AML-193 (cell line): ENCODE measurements at regions not wholly inside any gene's neighbourhood (a gene's known extent, or its start where the extent isn't known, plus 50 kb on each side); places are given as distances from the start of the nearest gene placed in this dataset.

ENCODE experiments used
- DNase-seq, 2 experiments: peaks; one replicate each; lab custom pipeline; 2025; lab: John Stamatoyannopoulos, UW

DNA sequence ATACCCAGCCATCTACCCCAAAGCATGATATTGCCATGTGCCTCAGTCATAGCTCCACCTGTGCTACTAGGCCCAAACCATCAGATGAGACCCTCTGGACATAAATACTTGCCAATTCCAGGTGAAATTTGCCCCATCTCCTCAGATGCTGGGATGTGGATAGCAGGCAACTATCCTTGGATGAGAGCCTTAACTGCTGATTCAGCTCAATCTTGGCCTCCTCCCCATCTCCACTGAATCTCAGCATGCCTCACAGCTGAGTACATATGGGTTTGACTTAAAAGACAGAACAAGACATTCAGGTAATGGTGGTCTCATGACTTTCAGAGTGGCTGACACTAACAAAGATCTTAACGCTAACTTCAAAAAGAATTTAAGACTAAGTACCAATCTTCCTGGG lies 50.8 kb upstream of the KLHL13 start:
- DNase-seq: no peak

DNA sequence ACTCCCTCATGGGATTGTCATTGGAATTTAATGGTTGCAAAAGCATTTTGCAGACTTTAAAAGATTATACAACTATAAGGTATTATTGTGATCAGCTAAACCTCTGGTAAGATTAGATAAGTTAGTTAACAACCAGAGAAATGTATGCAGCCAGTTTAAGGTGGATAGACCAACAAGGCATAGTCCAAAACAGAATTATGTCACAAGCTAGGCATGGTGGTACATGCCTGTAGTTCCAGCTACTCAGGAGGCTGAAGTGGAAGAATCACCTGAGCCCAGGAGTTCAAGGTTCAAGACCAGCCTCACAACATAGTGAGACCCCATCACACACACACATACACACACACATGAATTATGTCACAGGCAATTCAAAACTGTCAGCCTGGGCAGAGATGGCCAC lies 54.7 kb upstream of the KLHL13 start:
- no peak for DNase-seq

DNA sequence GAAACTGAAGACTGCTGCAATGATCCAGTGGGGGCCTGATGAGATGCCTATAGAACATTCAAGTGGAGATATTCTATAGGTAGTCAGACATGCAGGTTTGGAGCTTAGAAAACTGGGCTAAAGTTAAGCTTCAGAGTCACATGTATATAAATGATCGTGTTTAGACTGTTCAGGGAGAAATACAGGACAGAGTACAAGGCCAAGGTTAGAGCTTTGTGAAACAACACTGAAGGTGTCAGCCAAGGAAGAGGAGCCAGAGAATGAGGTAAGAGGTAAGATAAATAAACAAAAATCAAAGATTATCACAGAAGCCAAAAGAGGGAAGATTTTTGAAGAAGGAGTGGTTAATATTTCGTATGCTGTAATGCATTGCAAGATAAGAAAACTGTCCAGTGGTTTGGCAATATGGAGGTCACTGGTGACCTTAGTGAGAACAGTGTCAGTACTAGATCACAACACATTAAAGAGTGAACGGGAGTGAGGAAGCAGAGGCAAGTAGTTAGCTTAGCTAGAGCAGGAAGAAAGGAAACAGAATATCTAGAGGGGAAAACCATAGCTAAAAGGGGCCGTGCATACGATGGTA lies 58.0 kb upstream of the KLHL13 start:
- no peak for DNase-seq

DNA sequence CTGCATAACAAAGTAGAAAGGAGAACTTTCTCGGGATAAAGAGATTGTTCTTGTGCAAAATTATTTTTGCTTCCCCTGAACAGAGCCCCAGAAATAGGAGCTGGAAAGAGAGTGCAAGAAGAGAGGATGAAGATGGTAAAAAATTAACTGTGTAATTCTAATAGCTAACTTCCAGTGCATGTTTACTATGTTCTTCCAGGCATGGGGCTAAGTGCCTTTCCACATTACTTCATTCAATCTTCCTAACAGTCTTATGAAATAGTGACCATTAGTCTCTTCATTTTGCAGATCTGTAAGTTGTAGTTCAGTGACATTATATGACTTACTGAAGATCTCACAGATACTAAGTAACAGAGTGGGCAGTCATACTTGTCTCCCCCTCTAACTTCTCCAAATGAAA lies 61.1 kb upstream of the KLHL13 start:
- no peak for DNase-seq

DNA sequence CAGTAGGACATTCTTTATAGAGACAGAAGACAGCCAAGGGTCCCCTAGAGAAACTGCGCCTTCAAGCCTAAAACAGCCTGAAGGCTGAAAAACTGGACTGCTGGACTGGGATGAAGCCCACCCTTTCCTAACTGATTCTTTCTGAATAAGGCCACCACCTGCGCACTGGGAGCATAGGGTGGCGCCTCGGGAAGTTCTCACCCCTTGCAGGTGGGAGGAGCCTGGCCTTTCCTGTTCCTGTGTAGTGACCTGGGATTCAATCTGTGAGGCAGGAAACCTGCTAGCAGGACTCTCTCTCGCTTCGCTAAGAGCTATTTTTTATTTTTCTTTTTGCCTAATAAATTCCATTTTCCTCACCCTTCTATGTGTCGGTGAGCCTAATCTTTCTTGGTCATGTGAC lies 61.8 kb upstream of the KLHL13 start:
- no peak for DNase-seq

DNA sequence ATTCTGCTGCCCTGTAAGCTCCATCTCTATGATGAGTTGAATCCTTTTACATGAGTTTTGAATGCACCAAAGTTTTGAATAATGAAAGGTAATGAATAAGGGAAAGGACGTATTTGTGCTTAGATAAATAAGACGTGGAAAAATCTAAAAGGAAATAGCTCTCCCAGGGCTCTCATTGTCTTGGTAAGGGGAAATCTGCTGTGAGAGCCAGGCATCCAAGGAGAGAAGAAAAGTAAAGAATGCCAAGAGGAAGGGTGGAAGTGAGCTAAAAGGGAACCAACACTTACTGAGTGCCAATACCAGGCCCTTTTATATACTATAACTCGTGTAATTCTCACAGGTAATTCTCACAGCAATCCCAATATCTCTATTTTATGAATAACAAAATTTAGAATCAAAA lies 62.6 kb upstream of the KLHL13 start:
- DNase-seq: no peak

DNA sequence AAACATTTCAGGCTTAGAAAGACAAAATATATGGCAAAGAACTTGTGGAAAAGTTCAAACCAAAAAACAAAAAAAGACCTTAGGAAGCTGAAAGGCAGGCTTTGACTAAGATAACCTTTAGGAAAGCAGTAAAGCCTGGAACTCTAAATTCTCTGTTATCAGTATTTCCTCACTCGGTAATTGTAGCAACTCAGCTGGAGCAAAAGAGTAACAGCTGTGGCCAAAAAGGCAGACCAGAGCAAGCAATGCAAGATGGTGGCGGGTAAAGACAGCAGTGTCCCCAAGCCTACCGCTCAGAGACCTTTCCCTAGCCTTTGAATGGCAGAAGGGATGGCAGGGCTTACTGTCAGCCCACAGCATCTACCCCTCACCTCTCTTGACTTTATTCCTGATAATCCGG lies 63.1 kb upstream of the KLHL13 start:
- no peak for DNase-seq

DNA sequence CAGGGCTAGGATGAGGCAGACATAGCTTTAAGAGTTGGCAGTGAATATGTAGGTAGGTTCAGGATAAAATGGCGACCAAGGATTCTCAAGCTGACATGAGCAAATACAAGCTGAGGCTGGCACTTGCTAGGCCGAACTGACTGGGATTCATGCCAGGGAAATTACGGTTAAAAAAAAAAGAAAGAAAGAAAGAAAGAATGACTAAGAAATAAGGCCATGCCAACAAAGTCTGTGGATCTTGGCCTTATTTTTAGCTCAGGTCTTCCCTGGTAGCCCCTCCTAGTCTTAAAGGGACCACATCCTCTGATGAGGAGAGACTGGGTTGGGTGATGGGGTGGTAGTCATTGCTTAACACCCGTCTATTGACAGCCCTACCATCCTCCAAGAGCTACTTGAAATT lies 64.4 kb upstream of the KLHL13 start:
- no peak for DNase-seq

DNA sequence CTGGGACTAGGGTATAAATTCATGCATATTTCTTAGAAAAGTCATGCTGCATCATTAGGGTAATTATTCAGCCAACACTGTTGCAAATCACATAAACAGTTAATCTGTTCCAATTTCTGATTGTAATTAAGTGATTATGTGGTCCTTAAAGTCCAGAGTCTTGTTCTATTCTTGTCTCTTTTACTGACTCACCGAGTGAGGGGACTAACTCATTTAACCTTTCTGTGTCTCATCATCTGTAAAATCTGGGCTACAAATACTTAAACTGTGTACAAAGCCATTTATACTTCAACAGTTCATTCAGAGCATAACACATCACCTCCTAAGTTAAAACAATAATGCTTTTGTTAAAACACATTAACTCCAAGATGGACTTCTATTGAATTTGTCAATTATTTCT lies 65.4 kb upstream of the KLHL13 start:
- no peak for DNase-seq

DNA sequence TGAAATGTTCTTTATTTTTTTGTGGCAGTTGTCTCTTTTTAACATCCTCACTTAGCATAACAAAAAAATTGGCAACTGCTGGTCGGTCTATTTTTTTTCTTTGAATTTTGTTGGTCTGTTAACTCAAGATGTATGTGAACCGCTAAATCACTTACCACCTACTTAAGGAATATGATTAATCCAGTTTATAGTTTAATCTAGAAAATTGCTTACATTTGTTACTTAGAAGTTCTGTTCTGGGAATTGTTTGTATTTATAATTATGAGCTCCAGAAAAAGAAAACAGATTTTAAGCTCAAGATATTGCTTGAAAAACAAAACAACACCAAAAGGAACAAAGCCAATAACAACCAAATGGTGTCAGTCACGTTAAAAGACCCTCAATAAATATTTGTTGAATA lies 66.1 kb upstream of the KLHL13 start:
- DNase-seq: no peak

DNA sequence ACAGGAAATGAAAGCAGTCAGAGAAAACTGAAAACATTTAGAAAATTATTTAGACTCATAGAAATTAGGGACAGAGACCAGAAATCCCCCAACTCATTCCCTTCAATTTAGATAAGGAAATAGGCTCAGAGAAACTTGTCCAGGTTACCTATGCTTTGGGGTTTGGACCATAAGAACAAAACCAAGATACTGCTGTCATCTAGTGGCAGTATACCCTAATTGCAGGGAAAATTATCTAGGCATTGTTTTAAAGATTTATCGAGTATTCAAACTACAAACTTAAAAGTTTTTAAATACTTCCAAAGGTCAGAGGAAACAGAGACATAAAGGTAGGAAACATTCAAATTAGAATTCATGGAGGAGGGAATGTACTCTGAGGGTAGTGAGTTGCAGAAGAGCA lies 67.0 kb upstream of the KLHL13 start:
- DNase-seq: no peak

DNA sequence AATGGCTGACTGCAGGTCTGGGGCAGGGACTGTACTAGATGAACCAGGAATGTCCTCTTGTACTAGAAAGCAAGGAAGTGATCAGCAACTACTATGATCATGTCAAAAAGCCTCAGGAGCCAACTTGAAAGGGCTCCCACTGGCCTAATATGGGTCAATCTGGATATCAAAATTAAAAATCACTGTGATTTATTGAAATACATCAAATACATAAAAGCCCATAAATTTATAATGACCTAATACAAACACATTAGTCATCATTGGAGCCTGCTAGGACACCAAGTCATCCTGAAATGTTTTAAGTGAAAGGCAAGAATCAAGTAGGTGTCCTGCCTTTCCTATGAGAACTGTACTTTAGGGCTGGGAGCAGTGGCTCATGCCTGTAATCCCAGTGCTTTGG lies 70.5 kb upstream of the KLHL13 start:
- DNase-seq: no peak

DNA sequence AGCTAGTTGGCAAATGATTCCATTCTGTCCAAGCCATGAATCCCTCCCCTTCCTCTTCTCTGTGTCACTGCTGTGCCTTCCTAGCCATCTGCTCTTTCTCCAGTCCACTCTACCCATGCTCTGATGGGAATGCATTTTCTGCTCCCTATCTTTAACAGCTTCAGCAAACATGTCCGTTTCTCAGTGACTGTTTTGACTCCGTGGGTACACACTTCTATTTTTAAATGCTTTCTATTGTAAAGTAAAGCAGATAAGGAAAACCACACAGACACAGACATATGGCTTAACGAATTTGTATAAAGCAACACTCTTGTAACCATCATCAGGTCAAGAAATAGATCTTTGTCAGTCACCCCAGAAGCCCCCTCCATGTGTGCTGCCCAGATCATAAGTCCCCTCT lies 72.4 kb upstream of the KLHL13 start:
- DNase-seq: no peak

DNA sequence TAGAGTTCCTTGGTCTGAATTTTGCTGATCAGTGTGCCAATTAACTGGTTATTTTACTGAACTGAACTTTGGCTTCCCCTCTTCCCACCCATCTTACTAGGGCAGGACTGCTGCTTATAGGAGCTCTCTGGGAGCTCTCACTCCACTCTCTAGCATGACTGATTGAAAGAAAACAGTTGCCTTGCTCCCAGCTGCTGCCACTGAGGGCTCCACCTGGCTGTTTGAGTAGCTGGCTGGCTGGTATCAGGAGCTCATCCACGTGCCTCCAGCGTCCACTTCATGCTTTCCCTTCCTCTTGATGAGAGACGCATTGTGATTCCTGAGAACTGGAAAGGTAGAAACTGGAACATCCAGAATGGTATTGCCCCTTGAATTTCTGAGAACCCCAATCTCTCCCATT lies 73.0 kb upstream of the KLHL13 start:
- DNase-seq: no peak

DNA sequence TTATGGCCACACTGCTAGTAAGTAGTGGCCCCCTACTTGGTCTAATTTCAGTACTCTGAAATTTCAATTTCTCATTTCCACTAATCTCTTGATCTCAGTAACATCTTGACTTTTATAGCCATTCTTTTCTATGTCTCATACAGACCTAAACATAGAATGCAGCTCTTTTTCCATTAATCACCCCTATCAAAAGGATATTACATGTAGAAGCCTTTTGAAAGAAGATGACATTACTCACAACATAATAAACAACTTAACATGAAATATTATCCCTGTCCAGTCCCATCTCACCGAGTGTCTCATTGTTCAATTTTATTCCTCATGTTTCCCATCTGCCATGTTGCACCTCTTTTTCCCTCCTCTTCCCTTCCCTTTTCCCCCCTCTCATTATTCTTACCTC lies 81.1 kb upstream of the KLHL13 start:
- DNase-seq: no peak

DNA sequence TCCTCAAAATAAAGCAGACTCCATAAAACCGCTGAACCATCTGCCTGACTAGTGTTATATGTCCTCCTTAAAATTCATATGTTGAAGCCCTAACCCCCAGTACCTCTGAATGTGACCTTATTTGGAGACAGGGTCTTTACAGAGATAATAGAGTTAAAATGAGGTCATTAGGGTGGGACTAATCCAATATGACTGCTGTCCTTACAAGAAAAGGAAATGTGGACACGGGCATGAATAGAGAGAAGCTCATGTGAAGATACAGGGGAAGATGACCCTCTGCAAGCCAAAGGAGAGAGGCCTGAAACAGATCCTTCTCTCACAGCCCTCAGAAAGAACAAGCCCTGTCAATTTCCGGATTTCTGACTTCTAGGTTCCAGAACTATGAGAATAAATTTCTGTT lies 82.0 kb upstream of the KLHL13 start:
- no peak for DNase-seq

DNA sequence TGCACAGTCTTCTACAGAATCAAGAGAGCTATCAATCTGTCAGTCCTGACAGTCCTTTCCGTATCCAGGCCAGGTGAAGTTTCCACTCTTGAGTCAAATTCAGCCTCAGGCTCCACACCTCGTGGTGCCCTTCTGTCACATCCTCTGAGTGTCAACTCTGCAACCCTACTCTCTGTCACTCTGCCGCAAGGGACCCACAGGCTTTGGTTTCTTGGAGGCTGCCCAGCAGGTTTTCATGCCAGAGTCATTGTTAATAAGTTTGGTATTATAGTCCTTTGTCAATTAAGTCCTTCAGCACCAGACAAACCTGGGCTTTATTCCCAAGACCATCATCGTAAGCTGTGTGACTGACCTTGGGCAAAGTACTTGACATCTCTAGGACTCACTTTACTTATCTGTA lies 83.4 kb upstream of the KLHL13 start:
- no peak for DNase-seq

DNA sequence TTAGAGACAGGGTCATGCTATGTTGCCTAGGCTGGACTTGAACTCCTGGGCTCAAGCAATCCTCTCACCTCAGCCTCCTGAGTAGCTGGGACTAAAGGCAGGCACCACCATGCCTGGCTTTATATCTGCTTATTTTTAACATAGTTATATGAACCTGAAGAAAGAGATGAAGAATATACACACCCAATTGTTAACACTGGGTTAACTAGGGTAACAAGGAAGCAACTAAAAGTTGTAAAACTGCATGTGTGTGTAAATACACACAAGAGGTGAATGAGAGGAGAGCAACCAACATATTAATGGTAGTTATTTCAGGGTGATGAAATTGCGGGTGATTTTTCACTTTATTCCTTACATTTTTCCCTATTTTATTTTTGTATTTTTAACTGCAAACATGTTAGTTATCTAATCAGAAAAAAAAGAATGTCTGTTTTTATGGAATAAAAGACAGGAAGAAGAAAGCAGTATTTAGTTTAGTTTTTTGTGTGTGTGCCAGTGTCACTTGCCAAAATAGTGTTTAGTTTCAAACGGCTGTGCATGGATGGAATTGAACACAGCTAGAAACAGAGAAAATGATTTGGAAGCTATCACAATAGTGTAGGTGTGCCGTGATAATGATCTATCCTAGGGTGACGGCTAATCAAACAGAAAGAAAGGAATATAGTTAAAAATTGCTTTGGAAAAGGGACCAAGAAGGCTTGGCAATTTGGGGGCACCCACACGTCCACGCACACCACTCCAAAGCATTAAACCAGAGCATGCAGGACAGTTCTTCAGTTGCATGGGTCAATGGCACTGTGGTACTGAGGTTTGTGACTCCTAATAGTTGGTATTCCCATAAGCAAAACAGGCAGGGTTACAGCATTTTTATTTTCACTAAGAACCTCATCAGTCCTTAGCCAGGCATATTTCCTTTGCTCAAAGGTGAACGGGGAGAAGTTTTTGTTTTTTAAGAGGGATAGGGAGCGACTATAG lies 89.1 kb upstream of the KLHL13 start:
- no peak for DNase-seq

DNA sequence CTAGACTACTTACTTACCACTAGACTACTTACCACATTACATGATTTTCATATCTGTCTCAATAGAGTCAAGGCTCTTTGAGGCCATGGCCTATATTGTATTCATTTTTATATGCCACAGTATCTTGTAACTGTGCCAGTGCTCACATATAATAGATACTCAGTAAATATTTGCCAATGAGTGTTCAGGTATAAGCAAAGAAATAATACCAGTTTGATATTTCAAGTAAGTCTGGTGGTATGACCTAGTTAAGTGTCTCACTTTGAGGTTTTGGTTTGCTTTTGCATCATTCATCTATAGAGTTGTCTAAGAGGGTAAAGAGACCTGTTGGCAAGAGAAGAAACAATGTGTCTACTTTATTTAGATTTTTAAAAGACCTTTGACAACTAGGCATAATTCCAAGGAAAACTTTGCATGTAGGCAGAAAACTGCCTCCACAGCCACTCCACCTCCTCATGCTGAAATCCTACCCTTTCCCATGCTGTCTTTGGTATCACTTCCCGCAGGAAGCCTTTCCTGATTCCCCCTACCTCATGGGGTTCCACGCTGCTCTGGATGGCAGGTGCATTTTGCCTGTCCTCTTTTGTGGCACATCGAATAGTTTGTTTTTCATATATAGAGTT lies 91.3 kb upstream of the KLHL13 start:
- no peak for DNase-seq

DNA sequence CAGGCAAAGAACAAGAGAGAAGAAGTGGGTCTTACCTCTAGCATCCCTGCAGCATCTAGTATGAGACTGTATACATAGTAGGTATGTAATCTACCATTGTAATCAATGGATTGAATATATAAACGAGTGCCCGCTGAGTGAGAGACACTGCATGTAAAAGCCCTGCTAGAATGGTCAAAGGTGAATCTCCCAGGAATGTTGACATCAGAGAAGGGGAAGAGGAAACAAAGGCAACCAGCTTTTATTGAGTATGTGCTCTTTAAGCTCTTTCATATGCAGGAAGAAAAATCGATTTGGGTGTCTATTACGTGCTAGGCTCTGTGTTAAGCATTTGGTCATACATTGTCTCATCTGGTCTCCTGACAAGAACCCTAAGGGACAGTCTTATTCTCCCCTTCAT lies 91.9 kb upstream of the KLHL13 start:
- DNase-seq: no peak

DNA sequence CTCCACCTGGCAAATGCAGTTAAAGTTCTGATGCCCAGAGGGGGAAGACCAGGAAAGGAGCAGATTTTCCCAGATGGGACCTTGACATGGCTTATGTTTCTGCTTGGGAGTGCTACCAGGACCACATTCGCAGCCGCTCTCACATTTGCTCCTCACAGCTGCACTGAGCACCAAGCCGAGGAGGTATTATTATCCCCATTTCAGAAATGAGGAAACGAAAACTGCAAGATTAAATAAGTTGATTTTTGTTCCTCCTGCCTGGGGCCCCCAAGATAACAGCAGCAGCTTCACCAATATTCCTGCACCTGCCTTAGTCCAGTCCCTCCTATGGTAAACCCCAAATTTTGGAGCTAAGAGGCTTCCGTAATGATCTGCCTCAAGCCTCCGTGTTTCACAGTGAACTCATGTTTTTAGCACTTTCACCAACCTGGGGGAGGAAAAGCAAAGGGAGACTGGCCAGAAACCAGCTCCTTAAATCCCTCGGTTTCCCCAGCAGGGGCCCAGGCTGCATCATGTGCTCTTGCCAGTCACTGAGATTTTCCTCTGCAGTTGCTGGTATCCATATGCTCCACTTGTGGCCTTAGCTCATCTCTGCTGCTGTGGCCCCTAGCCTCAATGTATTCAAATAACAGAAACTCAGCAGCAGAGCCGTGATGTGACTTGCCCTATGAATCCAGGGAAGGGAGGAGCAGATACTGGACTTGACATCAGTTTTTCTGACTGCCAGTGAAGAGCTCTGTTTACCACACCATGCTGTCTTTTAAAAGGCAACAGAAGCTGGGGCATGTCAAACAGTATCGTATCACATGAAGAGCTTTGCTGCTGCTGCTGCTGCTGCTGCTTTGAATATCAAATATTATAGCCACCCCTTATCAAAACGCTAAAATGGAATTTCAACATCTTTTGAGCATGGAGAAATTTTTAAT lies 95.5 kb upstream of the KLHL13 start:
- no peak for DNase-seq

DNA sequence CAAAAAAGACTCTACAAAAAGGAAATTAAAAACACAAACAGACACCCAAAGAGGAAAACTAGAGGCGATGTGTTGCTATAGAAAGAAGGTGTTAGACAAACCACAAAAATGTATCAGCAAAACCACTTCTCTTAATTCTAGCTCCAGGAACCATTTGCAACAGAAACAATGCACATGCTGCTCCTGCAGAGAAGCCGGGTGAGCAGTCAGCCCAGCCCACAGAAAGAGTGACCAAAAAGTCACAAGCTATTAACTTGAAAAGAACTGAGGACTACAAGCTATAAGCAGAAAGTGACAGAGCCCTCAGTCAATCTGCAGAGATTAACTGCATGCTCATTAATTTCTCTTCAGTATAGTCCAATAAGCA lies 96.2 kb upstream of the KLHL13 start:
- DNase-seq: peak; percentile 33 to 56
